H1 (cell line): ENCODE measurements at regions not wholly inside any gene's neighbourhood (a gene's known extent, or its start where the extent isn't known, plus 50 kb on each side); places are given as distances from the start of the nearest gene placed in this dataset.

Experiments
- CEBPB ChIP-seq: IDR thresholded peaks from 2 replicates; pipeline ENCODE4 v1.6.1; 2012; ENCODE audit warnings: low read depth, low read length
- CHD2 ChIP-seq: IDR thresholded peaks from 2 replicates; pipeline ENCODE4 v1.6.1; 2012; ENCODE audit warnings: low read length, improper control_type of control experiment
- CTCF ChIP-seq, 3 experiments: IDR thresholded peaks; 1 replicate in 2 of 3; 2 replicates in 1 of 3; pipeline versions ENCODE4 v1.5.1 to v1.6.1; 2011; ENCODE audit warnings: low read length in 3 of 3, mild to moderate bottlenecking in 3 of 3, inconsistent platforms in 2 of 3, low read depth in 1 of 3, moderate library complexity in 1 of 3; ENCODE audit not compliant: insufficient read depth in 1 of 3; ENCODE audit errors: control extremely low read depth in 1 of 3
- EGR1 ChIP-seq: IDR thresholded peaks from 2 replicates; pipeline ENCODE4 v1.6.1; 2011; ENCODE audit warnings: low read depth, low read length, borderline replicate concordance
- EP300 ChIP-seq, 2 experiments: IDR thresholded peaks; 1 replicate in 1 of 2; 2 replicates in 1 of 2; pipeline ENCODE4 v1.6.1; 2011 to 2012; ENCODE audit warnings: low read depth in 2 of 2, low read length in 2 of 2, mild to moderate bottlenecking in 2 of 2, borderline replicate concordance in 1 of 2, inconsistent platforms in 1 of 2, moderate library complexity in 1 of 2
- EZH2 ChIP-seq: fragments of 200-600 bp; sonication (generic); IDR thresholded peaks from 2 replicates; pipeline ENCODE4 v1.7.1; 2012; ENCODE audit warnings: low read depth, mild to moderate bottlenecking, moderate library complexity, low read length, inconsistent platforms; ENCODE audit not compliant: severe bottlenecking
- MAX ChIP-seq: IDR thresholded peaks from 2 replicates; pipeline ENCODE4 v1.6.1; 2012; ENCODE audit warnings: inconsistent platforms
- POLR2A ChIP-seq, 2 experiments: IDR thresholded peaks; 1 replicate in 1 of 2; 2 replicates in 1 of 2; pipeline ENCODE4 v1.6.1; 2011; ENCODE audit warnings: low read depth in 2 of 2, low read length in 2 of 2, mild to moderate bottlenecking in 2 of 2; ENCODE audit errors: control extremely low read depth in 1 of 2
- POLR2AphosphoS5 ChIP-seq: IDR thresholded peaks from 2 replicates; pipeline ENCODE4 v1.6.1; 2011; ENCODE audit warnings: low read depth, low read length
- RXRA ChIP-seq: IDR thresholded peaks from 2 replicates; pipeline ENCODE4 v1.6.1; 2011; ENCODE audit warnings: low read depth, mild to moderate bottlenecking, low read length, moderate library complexity; ENCODE audit not compliant: insufficient read depth
- TEAD4 ChIP-seq: IDR thresholded peaks from 2 replicates; pipeline ENCODE4 v1.6.1; 2012; ENCODE audit warnings: low read depth, low read length, inconsistent platforms, mixed read lengths
- ZNF274 ChIP-seq: IDR thresholded peaks from 2 replicates; pipeline ENCODE4 v1.7.0; 2012; ENCODE audit warnings: low read length, borderline replicate concordance; ENCODE audit errors: extremely low read depth

DNA sequence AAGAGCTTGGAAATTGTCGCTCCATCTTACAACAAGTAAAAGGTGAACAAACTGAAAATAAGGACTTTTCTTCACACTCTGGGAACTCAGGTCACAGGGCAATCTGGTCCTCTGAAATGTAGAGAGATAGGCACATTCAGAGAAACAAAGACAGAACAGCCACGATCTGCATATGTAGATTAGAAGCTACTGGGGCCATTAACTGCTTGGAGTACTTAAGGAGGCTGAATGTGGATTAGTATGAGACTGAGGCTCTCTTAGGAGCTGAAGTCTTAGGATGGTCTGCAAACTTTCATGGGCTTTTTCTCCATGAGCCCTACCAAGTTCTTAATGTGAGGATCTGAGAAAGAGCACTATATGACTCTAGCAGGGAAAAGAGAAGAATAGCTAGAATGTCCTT, 265.3 kb upstream of the NXPH2 start:
- no peak for TF ChIP-seq MAX
- no peak for TF ChIP-seq EP300 (IDR thresholded peaks at IDR 0.05; ENCODE audit: borderline replicate concordance in 1 of 2, low read depth in 2 of 2, low read length in 2 of 2)
- no peak for TF ChIP-seq CTCF (IDR thresholded peaks at IDR 0.05; ENCODE audit: control extremely low read depth in 1 of 3, insufficient read depth in 1 of 3, low read depth in 1 of 3, low read length in 3 of 3)
- TF ChIP-seq CHD2 = no peak
- no peak for TF ChIP-seq CEBPB
- no peak for TF ChIP-seq EGR1
- TF ChIP-seq EZH2 = no peak
- no peak for TF ChIP-seq POLR2AphosphoS5
- TF ChIP-seq ZNF274 = no peak
- no peak for TF ChIP-seq POLR2A (IDR thresholded peaks at IDR 0.05; ENCODE audit: control extremely low read depth in 1 of 2, low read depth in 2 of 2, low read length in 2 of 2)
- no peak for TF ChIP-seq RXRA
- no peak for TF ChIP-seq TEAD4
